Sigmoid colon (tissue), 6 donors: ENCODE measurements at regions not wholly inside any gene's neighbourhood (a gene's known extent, or its start where the extent isn't known, plus 50 kb on each side); places are given as distances from the start of the nearest gene placed in this dataset.
"Not testable (repeated sequence)": the region's sequence is repeated elsewhere in the genome, so short reads cannot be mapped to it uniquely, and the experiment has no call there.

Experiments
- DNase-seq: peaks from one replicate; pipeline ENCODE4 v3.0.0-alpha.2; 2019
- H3K27ac ChIP-seq, 4 donors: fragments of 200-600 bp; sonication (generic); one replicate each; pipeline ENCODE4 v1.5.1; 2016 to 2019; ENCODE audit warnings: mild to moderate bottlenecking in 1 of 4
- H3K27me3 ChIP-seq, 3 donors: fragments of 200-600 bp; sonication (generic); one replicate each; pipeline ENCODE4 v1.5.1; 2019; ENCODE audit warnings: mild to moderate bottlenecking in 1 of 3
- H3K36me3 ChIP-seq, 4 donors: fragments of 200-600 bp; sonication (generic); one replicate each; pipeline ENCODE4 v1.5.1; 2016 to 2019
- H3K4me1 ChIP-seq, 4 donors: fragments of 200-600 bp; sonication (generic); one replicate each; pipeline ENCODE4 v1.5.1; 2017 to 2019
- H3K4me3 ChIP-seq, 4 donors: fragments of 200-600 bp; sonication (generic); one replicate each; pipeline ENCODE4 v1.5.1; 2017 to 2019; ENCODE audit warnings: mild to moderate bottlenecking in 2 of 4, moderate library complexity in 1 of 4
- H3K9me3 ChIP-seq, 4 donors: fragments of 200-600 bp in 3 of 4; sonication (generic) in 3 of 4; one replicate each; pipeline versions ENCODE4 v1.5.1 to v1.6.1; 2013 to 2019
- CTCF ChIP-seq, 4 experiments: fragments of 450-650 bp in 3 of 4; fragments of 200-600 bp in 1 of 4; IDR thresholded peaks; one replicate each; pipeline ENCODE4 v1.5.1; 2016 to 2019; ENCODE audit warnings: antibody characterized with exemption in 4 of 4, mild to moderate bottlenecking in 3 of 4, moderate library complexity in 2 of 4
- EP300 ChIP-seq, 4 donors: sonication (generic); formaldehyde crosslinking; IDR thresholded peaks; one replicate each; pipeline ENCODE4 v1.6.1; 2017; ENCODE audit warnings: antibody characterized with exemption in 4 of 4
- POLR2A ChIP-seq, 2 donors: fragments of 450-650 bp; IDR thresholded peaks; one replicate each; pipeline ENCODE4 v1.6.1; 2016; ENCODE audit warnings: antibody characterized with exemption in 2 of 2, mild to moderate bottlenecking in 2 of 2, moderate library complexity in 2 of 2
- POLR2AphosphoS5 ChIP-seq, 4 donors: sonication (generic); formaldehyde crosslinking; IDR thresholded peaks; one replicate each; pipeline ENCODE4 v1.6.1; 2017; ENCODE audit warnings: antibody characterized with exemption in 4 of 4
- WGBS, 2 donors: extraction: QIAGEN DNeasy Blood & Tissue Kit; methylation state at CpG; one replicate each; pipeline ENCODE4 v1.1.7; 2013; 5-methylcytosine and 5-hydroxymethylcytosine counted together
- intact Hi-C: fragments of 100-400 bp; cut with DNase I; formaldehyde crosslinking; loops from one replicate; pipeline ENCODE4 v1.15.1; 2023
- donor health status: healthy with polysubstance abuse.
- donor health status: healthy.

- Histone ChIP-seq H3K4me3 (no peak overlapping the region), H3K27ac (no peak overlapping the region), H3K27me3 (no peaks in the 10 kb centered on the region), H3K9me3 (no peaks in the 10 kb centered on the region), H3K4me1 (peaks cover 0 to 14% (median 2%) of the 10 kb centered on the region in 4 donors), H3K36me3 (no peaks in the 10 kb centered on the region)
- 94 to 97% methylated on average over 3 of the region's 3 CpGs for WGBS, 2 donors
- TF ChIP-seq EP300 (IDR thresholded peaks at IDR 0.05) (no peak), CTCF (IDR thresholded peaks at IDR 0.05) (no peak), POLR2AphosphoS5 (IDR thresholded peaks at IDR 0.05) (no peak), POLR2A (IDR thresholded peaks at IDR 0.05) (no peak)
- intact Hi-C loops: no loop called here
- DNase-seq: no peak
Measured at GRCh38 chr3:40891186-40891585, 308.1 kb upstream of the CTNNB1 start.

GRCh38 chr3:40895109-40895508, 304.2 kb upstream of the CTNNB1 start:
- WGBS, 2 donors: 14 to 59% methylated on average over 4 of the region's 4 CpGs
- no peak overlapping the region for H3K4me3 ChIP-seq
- H3K27me3 ChIP-seq: no peaks in the 10 kb centered on the region
- no peak overlapping the region for H3K27ac ChIP-seq
- DNase-seq: no peak
- intact Hi-C loops: no loop called here
- H3K4me1 ChIP-seq: no peaks in the 10 kb centered on the region
- no peaks in the 10 kb centered on the region for H3K36me3 ChIP-seq
- H3K9me3 ChIP-seq: no peaks in the 10 kb centered on the region
- TF ChIP-seq CTCF (IDR thresholded peaks at IDR 0.05) (no peak), POLR2A (IDR thresholded peaks at IDR 0.05) (no peak), POLR2AphosphoS5 (IDR thresholded peaks at IDR 0.05) (no peak), EP300 (IDR thresholded peaks at IDR 0.05) (no peak)

GRCh38 chr3:40899286-40899712, 300.0 kb upstream of the CTNNB1 start:
- Histone ChIP-seq H3K9me3 (no peaks in the 10 kb centered on the region), H3K27ac (no peak overlapping the region), H3K36me3 (no peaks in the 10 kb centered on the region), H3K4me3 (no peak overlapping the region), H3K4me1 (no peaks in the 10 kb centered on the region), H3K27me3 (no peaks in the 10 kb centered on the region)
- DNase-seq: no peak
- 79 to 91% methylated on average over 4 of the region's 4 CpGs for WGBS, 2 donors
- TF ChIP-seq POLR2A (IDR thresholded peaks at IDR 0.05): no peak
- no peak for TF ChIP-seq POLR2AphosphoS5 (IDR thresholded peaks at IDR 0.05)
- no peak for TF ChIP-seq CTCF (IDR thresholded peaks at IDR 0.05)
- no peak for TF ChIP-seq EP300 (IDR thresholded peaks at IDR 0.05)
- intact Hi-C loops: no loop called here

GRCh38 chr3:40901298-40901697, 298.0 kb upstream of the CTNNB1 start:
- Histone ChIP-seq H3K36me3 (no peaks in the 10 kb centered on the region), H3K27ac (no peak overlapping the region), H3K4me3 (no peak overlapping the region), H3K27me3 (no peaks in the 10 kb centered on the region), H3K9me3 (no peaks in the 10 kb centered on the region), H3K4me1 (no peaks in the 10 kb centered on the region)
- no peak for DNase-seq
- intact Hi-C loops: no loop called here
- TF ChIP-seq CTCF (IDR thresholded peaks at IDR 0.05) (no peak), POLR2AphosphoS5 (IDR thresholded peaks at IDR 0.05) (no peak), POLR2A (IDR thresholded peaks at IDR 0.05) (no peak), EP300 (IDR thresholded peaks at IDR 0.05) (no peak)
- 63 to 73% methylated on average over 3 of the region's 3 CpGs for WGBS, 2 donors

- H3K9me3 ChIP-seq: no peaks in the 10 kb centered on the region
- H3K4me3 ChIP-seq: no peak overlapping the region
- intact Hi-C loops: no loop called here
- H3K36me3 ChIP-seq: no peaks in the 10 kb centered on the region
- TF ChIP-seq CTCF (IDR thresholded peaks at IDR 0.05): no peak
- no peak for TF ChIP-seq EP300 (IDR thresholded peaks at IDR 0.05)
- no peak for TF ChIP-seq POLR2AphosphoS5 (IDR thresholded peaks at IDR 0.05)
- no peak for TF ChIP-seq POLR2A (IDR thresholded peaks at IDR 0.05)
- H3K27ac ChIP-seq: no peak overlapping the region
- no peaks in the 10 kb centered on the region for H3K27me3 ChIP-seq
- DNase-seq: no peak
- H3K4me1 ChIP-seq: no peaks in the 10 kb centered on the region
Measured at GRCh38 chr3:40901796-40902195, 297.5 kb upstream of the CTNNB1 start.

GRCh38 chr3:40907907-40908465, 291.3 kb upstream of the CTNNB1 start:
- H3K4me3 ChIP-seq, H3K27ac ChIP-seq, DNase-seq, intact Hi-C loops, H3K9me3 ChIP-seq, H3K4me1 ChIP-seq, H3K36me3 ChIP-seq, H3K27me3 ChIP-seq: not testable (repeated sequence)
- WGBS, 2 donors: 70 to 79% methylated on average over 26 of the region's 26 CpGs
